B cell (primary cell): ENCODE measurements at regions not wholly inside any gene's neighbourhood (a gene's known extent, or its start where the extent isn't known, plus 50 kb on each side); places are given as distances from the start of the nearest gene placed in this dataset.

Source experiments
- ATAC-seq: fragments of 200-7000 bp; cut with Tn5 transposase; one replicate; pipeline ENCODE4 v1.10.0; 2021; ENCODE audit warnings: low read depth, mild to moderate bottlenecking, moderate number of reproducible peaks, moderate library complexity
- CTCF ChIA-PET: fragments of 350-600 bp; sonication (Branson Sonifier 250); formaldehyde crosslinking; loops from one replicate; lab custom pipeline; 2021; ENCODE audit warnings: antibody characterized with exemption, inconsistent platforms; lab: Charles Lee
- POLR2A ChIA-PET: fragments of 350-600 bp; sonication (Branson Sonifier 250); formaldehyde crosslinking; loops from one replicate; lab custom pipeline; 2021; ENCODE audit warnings: antibody characterized with exemption; lab: Charles Lee
- DNase-seq: peaks from one replicate; pipeline ENCODE4 v3.0.0; 2013
- H2AFZ ChIP-seq: 2 replicates; pipeline ENCODE4 v1.6.1; 2012; ENCODE audit warnings: mild to moderate bottlenecking, low read depth, low read length; ENCODE audit not compliant: insufficient read depth, poor library complexity, severe bottlenecking
- H3K27ac ChIP-seq, 2 donors: 1 replicate in 1 of 2; 2 replicates in 1 of 2; pipeline ENCODE4 v1.5.1; 2012 to 2013; ENCODE audit warnings: low read length in 2 of 2, mild to moderate bottlenecking in 2 of 2, moderate library complexity in 1 of 2
- H3K27me3 ChIP-seq, 4 experiments: fragments of 200-600 bp in 1 of 4; sonication (generic) in 1 of 4; replicated peaks in 1 of 4; 1 replicate in 2 of 4; 2 replicates in 2 of 4; pipeline versions ENCODE4 v1.6.1 to v1.7.0; 2013 to 2016; ENCODE audit warnings: low read length in 3 of 4, mild to moderate bottlenecking in 2 of 4, mixed read lengths in 1 of 4, moderate library complexity in 1 of 4; ENCODE audit not compliant: insufficient read depth in 4 of 4, control insufficient read depth in 3 of 4; ENCODE audit errors: control extremely low read depth in 1 of 4
- H3K36me3 ChIP-seq, 2 experiments: replicated peaks in 1 of 2; 1 replicate in 1 of 2; 2 replicates in 1 of 2; pipeline versions ENCODE4 v1.6.1 to v1.7.1; 2013; ENCODE audit warnings: low read length in 1 of 2; ENCODE audit not compliant: insufficient read depth in 2 of 2, control insufficient read depth in 1 of 2; ENCODE audit errors: control extremely low read depth in 1 of 2, extremely low read depth in 1 of 2
- H3K4me1 ChIP-seq, 2 donors: fragments of 200-600 bp in 1 of 2; sonication (generic) in 1 of 2; 1 replicate in 1 of 2; 2 replicates in 1 of 2; pipeline versions ENCODE4 v1.5.1 to v1.6.1; 2013 to 2017; ENCODE audit warnings: low read length in 2 of 2; ENCODE audit not compliant: control insufficient read depth in 2 of 2, insufficient read depth in 2 of 2
- H3K4me2 ChIP-seq: replicated peaks from 2 replicates; pipeline ENCODE3; 2012; ENCODE audit warnings: mild to moderate bottlenecking, low read depth, low read length; ENCODE audit not compliant: poor library complexity, severe bottlenecking
- H3K4me3 ChIP-seq, 5 experiments: fragments of 200-600 bp in 1 of 5; sonication (generic) in 1 of 5; 1 replicate in 3 of 5; 2 replicates in 2 of 5; pipeline versions ENCODE4 v1.5.1 to v1.7.0; 2011 to 2016; ENCODE audit warnings: low read length in 4 of 5, mild to moderate bottlenecking in 4 of 5, low read depth in 2 of 5, control low read depth in 1 of 5, moderate library complexity in 1 of 5; ENCODE audit not compliant: insufficient read depth in 1 of 5; ENCODE audit errors: control extremely low read depth in 1 of 5, extremely low read depth in 1 of 5
- H3K79me2 ChIP-seq: fragments of 200-600 bp; sonication (generic); one replicate; pipeline ENCODE4 v1.6.0; 2016; ENCODE audit warnings: low read length; ENCODE audit not compliant: control insufficient read depth, insufficient read depth
- H3K9ac ChIP-seq: fragments of 200-600 bp; sonication (generic); 2 replicates; pipeline ENCODE4 v1.6.1; 2017; ENCODE audit warnings: mild to moderate bottlenecking, low read length, moderate library complexity
- H3K9me3 ChIP-seq, 3 donors: one replicate each; pipeline versions ENCODE4 v1.6.1 to v1.7.1; 2013; ENCODE audit warnings: low read length in 2 of 3; ENCODE audit not compliant: control insufficient read depth in 2 of 3, insufficient read depth in 1 of 3; ENCODE audit errors: control extremely low read depth in 1 of 3
- H4K20me1 ChIP-seq: 2 replicates; pipeline ENCODE4 v1.6.0; 2012; ENCODE audit warnings: mild to moderate bottlenecking, low read length; ENCODE audit not compliant: insufficient read depth, control insufficient read depth, poor library complexity, severe bottlenecking
- H3K27ac Mint-ChIP-seq: one replicate; pipeline ENCODE4 v1.8.0; 2021; ENCODE audit warnings: mixed read lengths
- H3K27me3 Mint-ChIP-seq: one replicate; pipeline ENCODE4 v1.8.0; 2021; ENCODE audit warnings: mixed read lengths
- H3K4me1 Mint-ChIP-seq: one replicate; pipeline ENCODE4 v1.8.0; 2021; ENCODE audit warnings: mixed read lengths
- H3K4me3 Mint-ChIP-seq: one replicate; pipeline ENCODE4 v1.8.0; 2021; ENCODE audit warnings: mixed read lengths
- H3K9me3 Mint-ChIP-seq: one replicate; pipeline ENCODE4 v1.8.0; 2022; ENCODE audit warnings: mixed read lengths; ENCODE audit not compliant: insufficient read depth
- EZH2 ChIP-seq: IDR thresholded peaks from 2 replicates; pipeline ENCODE4 v1.6.1; 2012; ENCODE audit warnings: borderline replicate concordance, low read depth, mild to moderate bottlenecking, moderate library complexity, low read length; ENCODE audit not compliant: insufficient read depth, poor library complexity, severe bottlenecking
- WGBS: methylation state at CpG from one replicate; pipeline ENCODE4 v1.1.5; 2013; ENCODE audit warnings: missing lambda C conversion rate; ENCODE audit not compliant: insufficient coverage; 5-methylcytosine and 5-hydroxymethylcytosine counted together
- intact Hi-C: fragments of 100-400 bp; cut with micrococcal nuclease; formaldehyde crosslinking; loops from one replicate; pipeline ENCODE4 v1.10.0; 2022
- TF ChIP-seq, protein P1 (sequence below): fragments of 200-600 bp; IDR thresholded peaks from one replicate; pipeline ENCODE4 v1.8.0; 2022; ENCODE audit warnings: antibody characterized with exemption, mild to moderate bottlenecking

DNA sequence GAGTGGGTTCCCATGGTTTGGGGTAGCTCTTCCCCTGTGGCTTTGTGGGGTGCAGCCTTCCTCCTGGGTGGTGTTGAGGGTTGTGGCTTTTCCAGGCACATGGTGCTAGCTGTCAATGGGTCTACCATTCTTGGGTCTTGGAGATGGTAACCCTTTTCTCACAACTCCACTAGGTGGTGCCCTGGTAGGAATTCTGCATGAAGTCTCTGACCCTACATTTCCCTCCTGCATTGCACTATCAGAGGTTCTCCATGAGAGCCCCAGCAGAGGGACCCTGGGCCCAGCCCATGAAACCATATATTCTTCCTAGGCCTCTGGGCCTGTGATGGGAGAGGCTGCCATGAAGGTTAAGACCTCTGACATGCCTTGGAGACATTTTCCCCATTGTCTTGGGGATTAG is 1093.3 kb downstream of the SLC16A7 start:
- ATAC-seq = no peak

GRCh38 chr12:60693019-60693626 is 1097.3 kb downstream of the SLC16A7 start:
- Mint-ChIP-seq H3K9me3 (no peaks in the 10 kb centered on the region), H3K4me3 (no peak overlapping the region), H3K27me3 (no peaks in the 10 kb centered on the region), H3K27ac (no peak overlapping the region), H3K4me1 (no peaks in the 10 kb centered on the region)
- ChIA-PET CTCF (no interaction called here), POLR2A (no interaction called here)
- Histone ChIP-seq H4K20me1 (no peaks in the 10 kb centered on the region), H2AFZ (no peak overlapping the region), H3K27ac (no peak overlapping the region), H3K27me3 (no peaks in the 10 kb centered on the region), H3K4me3 (no peak overlapping the region), H3K79me2 (no peaks in the 10 kb centered on the region), H3K4me2 (no peak overlapping the region), H3K9me3 (peaks cover 0 to 5% (median 0%) of the 10 kb centered on the region in 3 donors), H3K4me1 (no peaks in the 10 kb centered on the region), H3K9ac (no peak overlapping the region), H3K36me3 (no peaks in the 10 kb centered on the region)
- WGBS = no CpG with 5 or more reads among the region's 1 CpG
- no peak for DNase-seq
- intact Hi-C loops = no loop called here
- no peak for ATAC-seq
- TF ChIP-seq, protein P1, sequence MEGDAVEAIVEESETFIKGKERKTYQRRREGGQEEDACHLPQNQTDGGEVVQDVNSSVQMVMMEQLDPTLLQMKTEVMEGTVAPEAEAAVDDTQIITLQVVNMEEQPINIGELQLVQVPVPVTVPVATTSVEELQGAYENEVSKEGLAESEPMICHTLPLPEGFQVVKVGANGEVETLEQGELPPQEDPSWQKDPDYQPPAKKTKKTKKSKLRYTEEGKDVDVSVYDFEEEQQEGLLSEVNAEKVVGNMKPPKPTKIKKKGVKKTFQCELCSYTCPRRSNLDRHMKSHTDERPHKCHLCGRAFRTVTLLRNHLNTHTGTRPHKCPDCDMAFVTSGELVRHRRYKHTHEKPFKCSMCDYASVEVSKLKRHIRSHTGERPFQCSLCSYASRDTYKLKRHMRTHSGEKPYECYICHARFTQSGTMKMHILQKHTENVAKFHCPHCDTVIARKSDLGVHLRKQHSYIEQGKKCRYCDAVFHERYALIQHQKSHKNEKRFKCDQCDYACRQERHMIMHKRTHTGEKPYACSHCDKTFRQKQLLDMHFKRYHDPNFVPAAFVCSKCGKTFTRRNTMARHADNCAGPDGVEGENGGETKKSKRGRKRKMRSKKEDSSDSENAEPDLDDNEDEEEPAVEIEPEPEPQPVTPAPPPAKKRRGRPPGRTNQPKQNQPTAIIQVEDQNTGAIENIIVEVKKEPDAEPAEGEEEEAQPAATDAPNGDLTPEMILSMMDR = no peak
- TF ChIP-seq EZH2 = no peak

More for the DNA sequence above, 1093.3 kb downstream of the SLC16A7 start:
- intact Hi-C loops = no loop called here
- POLR2A ChIA-PET = no interaction called here
- no peaks in the 10 kb centered on the region for H3K79me2 ChIP-seq
- Mint-ChIP-seq H3K27ac (no peak overlapping the region), H3K4me3 (no peak overlapping the region), H3K27me3 (no peaks in the 10 kb centered on the region), H3K9me3 (no peaks in the 10 kb centered on the region), H3K4me1 (no peaks in the 10 kb centered on the region)
- H3K36me3 ChIP-seq = no peaks in the 10 kb centered on the region
- no peak overlapping the region for H2AFZ ChIP-seq
- no peak overlapping the region for H3K27ac ChIP-seq
- TF ChIP-seq EZH2 = no peak
- TF ChIP-seq, protein P1 = no peak
- H3K4me3 ChIP-seq = no peak overlapping the region
- no peaks in the 10 kb centered on the region for H3K27me3 ChIP-seq
- CTCF ChIA-PET = no interaction called here
- H3K9ac ChIP-seq = no peak overlapping the region
- no peak overlapping the region for H3K4me2 ChIP-seq
- H3K4me1 ChIP-seq = no peaks in the 10 kb centered on the region
- H3K9me3 ChIP-seq = peaks cover 0 to 5% (median 0%) of the 10 kb centered on the region in 3 donors
- H4K20me1 ChIP-seq = no peaks in the 10 kb centered on the region
- no peak for DNase-seq
